HG03342 (cell line): ENCODE measurements at regions not wholly inside any gene's neighbourhood (a gene's known extent, or its start where the extent isn't known, plus 50 kb on each side); places are given as distances from the start of the nearest gene placed in this dataset.
A peak's percentile ranks its signal among the peaks of the same experiment; 100 is the strongest.

Source experiments
- ATAC-seq: cut with Tn5 transposase; IDR thresholded peaks from one replicate; pipeline ENCODE4 v1.9.1; 2021; ENCODE audit warnings: mild to moderate bottlenecking, moderate library complexity; ENCODE audit not compliant: unreplicated experiment

GRCh38 chr3:117572786-117573185, 863.2 kb downstream of the TUSC7 start:
- ATAC-seq = no peak

- ATAC-seq = no peak
Observed at GRCh38 chr3:117580806-117581205, 871.2 kb downstream of the TUSC7 start.

GRCh38 chr3:117586161-117586560, 876.6 kb downstream of the TUSC7 start:
- no peak for ATAC-seq

- ATAC-seq = no peak
Observed at GRCh38 chr3:117587416-117587815, 877.8 kb downstream of the TUSC7 start.

GRCh38 chr3:117589454-117589853, 879.9 kb downstream of the TUSC7 start:
- no peak for ATAC-seq

- no peak for ATAC-seq
Observed at GRCh38 chr3:117595615-117596014, 886.0 kb downstream of the TUSC7 start.

GRCh38 chr3:117596503-117596902, 886.9 kb downstream of the TUSC7 start:
- ATAC-seq = no peak

GRCh38 chr3:117597865-117598264, 888.3 kb downstream of the TUSC7 start:
- ATAC-seq = no peak

- peak; percentile 52 for ATAC-seq
Observed at GRCh38 chr3:117600112-117600511, 890.5 kb downstream of the TUSC7 start.

GRCh38 chr3:117600666-117601065, 891.1 kb downstream of the TUSC7 start:
- no peak for ATAC-seq

GRCh38 chr3:117602058-117602644, 892.6 kb downstream of the TUSC7 start:
- no peak for ATAC-seq

- peak; percentile 69 for ATAC-seq
Observed at GRCh38 chr3:117603097-117603496, 893.5 kb downstream of the TUSC7 start.

- ATAC-seq = no peak
Observed at GRCh38 chr3:117606866-117607265, 897.3 kb downstream of the TUSC7 start.

GRCh38 chr3:117609330-117609729, 899.8 kb downstream of the TUSC7 start:
- ATAC-seq = no peak

- no peak for ATAC-seq
Observed at GRCh38 chr3:117610156-117610555, 900.6 kb downstream of the TUSC7 start.

- ATAC-seq = no peak
Observed at GRCh38 chr3:117611211-117611610, 901.6 kb downstream of the TUSC7 start.

GRCh38 chr3:117616227-117616626, 906.6 kb downstream of the TUSC7 start:
- ATAC-seq = no peak

GRCh38 chr3:117617906-117618305, 908.3 kb downstream of the TUSC7 start:
- no peak for ATAC-seq

GRCh38 chr3:117618462-117618861, 908.9 kb downstream of the TUSC7 start:
- ATAC-seq = no peak

- no peak for ATAC-seq
Observed at GRCh38 chr3:117619805-117620204, 910.2 kb downstream of the TUSC7 start.

GRCh38 chr3:117622171-117622841, 912.7 kb downstream of the TUSC7 start:
- no peak for ATAC-seq

- no peak for ATAC-seq
Observed at GRCh38 chr3:117624424-117624823, 914.8 kb downstream of the TUSC7 start.

- no peak for ATAC-seq
Observed at GRCh38 chr3:117625174-117625573, 915.6 kb downstream of the TUSC7 start.
